BLaER1 treated with 17β-estradiol and CSF1 and Interleukin-3, amounts not matched to agents 10 nM and 100 nM (cell line): ENCODE measurements at regions not wholly inside any gene's neighbourhood (a gene's known extent, or its start where the extent isn't known, plus 50 kb on each side); places are given as distances from the start of the nearest gene placed in this dataset.
"Not testable (repeated sequence)": the region's sequence is repeated elsewhere in the genome, so short reads cannot be mapped to it uniquely, and the experiment has no call there.

Experiments
- H3K27ac ChIP-seq, 11 experiments: shearing (Covaris generic); formaldehyde crosslinking; 2 replicates each; pipeline ENCODE4 v1.8.1; 2022
- H3K27me3 ChIP-seq, 11 experiments: shearing (Covaris generic); formaldehyde crosslinking; 2 replicates each; pipeline ENCODE4 v1.8.1; 2022
- H3K36me3 ChIP-seq, 11 experiments: shearing (Covaris generic); formaldehyde crosslinking; 2 replicates each; pipeline ENCODE4 v1.8.1; 2022
- H3K4me1 ChIP-seq, 10 experiments: shearing (Covaris generic); formaldehyde crosslinking; 2 replicates each; pipeline ENCODE4 v1.8.1; 2022
- H3K4me2 ChIP-seq, 11 experiments: shearing (Covaris generic); formaldehyde crosslinking; 2 replicates each; pipeline ENCODE4 v1.8.1; 2022
- H3K4me3 ChIP-seq, 10 experiments: shearing (Covaris generic); formaldehyde crosslinking; 2 replicates each; pipeline ENCODE4 v1.8.1; 2022
- H3K9ac ChIP-seq, 11 experiments: shearing (Covaris generic); formaldehyde crosslinking; 2 replicates each; pipeline ENCODE4 v1.8.1; 2022
- H3K9me3 ChIP-seq, 11 experiments: shearing (Covaris generic); formaldehyde crosslinking; replicated peaks in 1 of 11; 2 replicates each; pipeline ENCODE4 v1.8.1; 2022
- H4K20me1 ChIP-seq, 11 experiments: shearing (Covaris generic); formaldehyde crosslinking; 2 replicates each; pipeline ENCODE4 v1.8.1; 2022
- Cebpa-rat ChIP-seq, 11 experiments: shearing (Covaris generic); IDR thresholded peaks; 2 replicates each; pipeline ENCODE4 v1.8.1; 2022

DNA sequence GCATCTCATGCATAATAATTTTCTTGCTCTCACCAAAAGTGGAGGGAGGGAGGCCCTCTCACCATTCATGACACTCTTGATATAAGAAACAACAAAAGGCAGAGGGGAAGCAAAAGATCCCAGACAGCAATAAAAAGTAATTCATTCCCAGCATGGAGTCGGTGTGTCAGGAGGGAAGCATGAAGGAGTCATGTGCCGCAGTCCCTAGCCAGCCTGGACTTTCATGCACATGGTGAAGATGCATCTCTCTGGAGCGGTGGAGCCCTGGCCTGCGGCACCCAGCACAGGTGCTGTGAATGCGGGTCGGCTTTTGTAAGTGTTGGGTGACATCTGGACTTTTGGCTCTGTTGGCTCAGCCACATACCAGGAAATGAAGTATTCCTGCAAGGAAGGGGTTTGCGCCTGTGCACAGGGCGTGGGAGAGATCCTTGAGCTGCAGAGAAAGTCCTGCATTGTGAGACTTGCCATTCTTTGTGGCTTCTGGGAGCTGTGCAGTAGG, 119.4 kb downstream of the COPS8 start:
- Histone ChIP-seq H3K27ac (no peak overlapping the region), H3K4me3 (no peak overlapping the region), H3K9ac (no peak overlapping the region), H4K20me1 (no peaks in the 10 kb centered on the region), H3K27me3 (no peaks in the 10 kb centered on the region), H3K4me2 (no peak overlapping the region), H3K36me3 (no peaks in the 10 kb centered on the region), H3K9me3 (peaks cover 4 to 12% (median 7%) of the 10 kb centered on the region in 11 experiments; a peak in 19 of 22 replicates), H3K4me1 (peaks cover 0 to 42% (median 0%) of the 10 kb centered on the region in 10 experiments; a peak in 7 of 20 replicates)
- TF ChIP-seq Cebpa-rat (IDR thresholded peaks at IDR 0.05) = no peak

DNA sequence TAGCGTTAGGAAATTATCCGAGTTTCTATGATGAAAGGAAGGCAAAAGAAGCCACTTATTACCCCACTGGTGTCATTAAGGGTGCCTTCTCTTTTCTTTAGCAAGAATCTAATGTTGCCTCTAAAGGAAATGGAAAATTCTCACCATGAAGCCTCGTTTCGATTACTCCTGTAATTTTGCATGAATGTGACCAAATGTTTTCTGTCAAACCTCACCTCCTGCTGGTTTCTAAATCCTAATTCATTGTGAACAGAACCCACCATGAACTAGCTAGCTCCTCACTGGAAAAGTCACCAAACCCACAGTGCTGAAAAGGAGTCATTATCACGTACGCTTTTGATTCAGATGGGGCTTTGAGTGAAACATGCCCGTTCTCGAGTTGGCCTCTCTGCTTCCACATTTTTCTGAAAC, 119.9 kb downstream of the COPS8 start:
- H3K4me2 ChIP-seq = no peak overlapping the region
- H3K4me3 ChIP-seq = no peak overlapping the region
- peaks cover 0 to 39% (median 0%) of the 10 kb centered on the region in 10 experiments; a peak in 7 of 20 replicates for H3K4me1 ChIP-seq
- no peaks in the 10 kb centered on the region for H3K36me3 ChIP-seq
- H4K20me1 ChIP-seq = no peaks in the 10 kb centered on the region
- peaks cover 0 to 7% (median 2%) of the 10 kb centered on the region in 11 experiments; a peak in 15 of 22 replicates for H3K9me3 ChIP-seq
- H3K9ac ChIP-seq = no peak overlapping the region
- H3K27ac ChIP-seq = no peak overlapping the region
- TF ChIP-seq Cebpa-rat (IDR thresholded peaks at IDR 0.05) = no peak
- H3K27me3 ChIP-seq = no peaks in the 10 kb centered on the region

DNA sequence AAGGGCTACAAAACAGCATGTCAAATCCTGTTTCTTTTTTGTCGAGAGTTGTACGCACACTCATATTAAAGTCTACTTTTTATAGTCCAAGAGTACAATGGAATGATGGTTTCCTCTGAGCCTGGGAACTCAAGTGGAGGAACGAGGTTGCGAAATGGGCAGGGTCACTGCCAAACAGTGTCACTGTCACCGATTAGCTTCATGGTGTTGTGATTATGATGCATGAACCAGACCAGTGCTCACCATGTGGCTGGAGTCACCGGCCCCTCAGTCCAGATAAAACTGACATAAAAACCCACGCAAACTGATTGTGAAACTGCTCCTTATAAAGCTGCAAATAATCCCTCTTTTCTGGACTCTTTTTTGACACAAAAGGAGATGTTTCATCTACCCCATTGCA, 122.0 kb downstream of the COPS8 start:
- peaks cover 0 to 10% (median 0%) of the 10 kb centered on the region in 11 experiments; a peak in 3 of 22 replicates for H3K9me3 ChIP-seq
- no peak overlapping the region for H3K9ac ChIP-seq
- H3K36me3 ChIP-seq = no peaks in the 10 kb centered on the region
- peak in 1 of 11 experiments; percentile 47; a peak in 1 of 22 replicates for TF ChIP-seq Cebpa-rat (IDR thresholded peaks at IDR 0.05)
- peaks cover 0 to 18% (median 0%) of the 10 kb centered on the region in 10 experiments; a peak in 7 of 20 replicates for H3K4me1 ChIP-seq
- no peaks in the 10 kb centered on the region for H3K27me3 ChIP-seq
- no peak overlapping the region for H3K4me3 ChIP-seq
- H3K4me2 ChIP-seq = peak overlapping the region in 2 of 11 experiments; percentile 2 to 9; a peak in 2 of 22 replicates
- no peak overlapping the region for H3K27ac ChIP-seq
- no peaks in the 10 kb centered on the region for H4K20me1 ChIP-seq

DNA sequence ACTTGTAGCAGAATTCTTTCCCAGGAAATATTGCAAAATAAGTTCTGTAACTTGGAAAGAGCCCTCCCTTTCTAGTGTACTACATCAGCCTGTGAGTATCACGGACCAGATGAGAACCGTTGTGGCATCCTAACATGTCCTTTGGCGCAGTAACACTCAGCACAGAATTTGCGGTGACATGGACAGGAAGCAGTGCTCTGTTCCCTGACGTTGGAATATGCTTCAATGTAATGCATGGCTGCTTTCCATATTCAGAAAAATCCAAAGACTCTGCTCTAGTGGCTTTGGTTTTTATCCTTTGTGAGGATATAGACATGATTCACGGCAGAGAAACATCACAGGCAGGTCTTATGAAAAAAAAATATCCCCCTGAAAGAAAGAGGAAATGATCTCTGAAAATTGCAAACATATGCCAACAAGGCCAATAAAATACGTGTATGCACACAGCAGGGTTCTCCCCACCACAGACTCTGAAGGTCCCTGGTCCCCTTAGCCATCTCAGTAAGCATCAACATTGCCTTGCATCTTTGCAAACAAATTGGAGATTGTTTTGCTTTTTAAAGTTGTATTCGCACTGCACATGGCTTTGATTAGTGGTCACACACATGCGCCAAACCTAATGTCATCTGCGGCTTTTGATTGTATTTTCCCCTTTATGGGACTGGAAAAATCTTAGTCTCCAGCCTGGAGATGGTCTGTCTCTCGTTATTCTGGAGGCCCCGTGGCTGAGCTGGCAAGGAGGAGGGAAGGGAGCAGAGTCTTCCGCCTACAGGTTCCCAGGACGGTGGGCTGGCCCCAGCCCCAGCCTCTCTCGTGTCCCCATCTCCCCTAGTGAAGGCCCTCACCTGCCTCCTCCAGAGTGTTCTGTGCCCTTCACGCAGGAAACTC, 122.9 kb downstream of the COPS8 start:
- no peak overlapping the region for H3K9ac ChIP-seq
- H3K36me3 ChIP-seq = no peaks in the 10 kb centered on the region
- H4K20me1 ChIP-seq = no peaks in the 10 kb centered on the region
- TF ChIP-seq Cebpa-rat (IDR thresholded peaks at IDR 0.05) = no peak
- H3K4me1 ChIP-seq = peaks cover 0 to 9% (median 0%) of the 10 kb centered on the region in 10 experiments; a peak in 5 of 20 replicates
- no peak overlapping the region for H3K4me2 ChIP-seq
- no peak overlapping the region for H3K27ac ChIP-seq
- H3K27me3 ChIP-seq = no peaks in the 10 kb centered on the region
- H3K9me3 ChIP-seq = peaks cover 0 to 13% (median 0%) of the 10 kb centered on the region in 11 experiments; a peak in 3 of 22 replicates
- no peak overlapping the region for H3K4me3 ChIP-seq

DNA sequence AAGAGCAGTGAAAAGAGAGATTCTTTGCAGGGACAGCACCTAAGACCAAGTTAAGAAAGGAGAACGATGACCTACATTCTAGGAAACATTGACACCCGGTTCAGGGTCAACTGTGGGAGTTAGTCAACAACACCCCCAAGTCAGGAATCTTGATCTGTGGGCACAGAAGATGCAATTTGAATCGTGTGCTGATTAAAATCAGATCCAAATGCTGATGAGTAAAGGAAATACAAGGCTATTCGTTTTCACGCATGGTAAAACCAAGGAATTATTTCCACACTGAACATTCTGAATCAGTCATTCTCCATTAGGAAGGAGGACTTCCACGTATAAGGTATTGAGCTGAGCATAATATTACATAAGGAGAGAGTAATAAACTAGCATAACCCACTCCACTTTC, 124.2 kb downstream of the COPS8 start:
- no peaks in the 10 kb centered on the region for H4K20me1 ChIP-seq

DNA sequence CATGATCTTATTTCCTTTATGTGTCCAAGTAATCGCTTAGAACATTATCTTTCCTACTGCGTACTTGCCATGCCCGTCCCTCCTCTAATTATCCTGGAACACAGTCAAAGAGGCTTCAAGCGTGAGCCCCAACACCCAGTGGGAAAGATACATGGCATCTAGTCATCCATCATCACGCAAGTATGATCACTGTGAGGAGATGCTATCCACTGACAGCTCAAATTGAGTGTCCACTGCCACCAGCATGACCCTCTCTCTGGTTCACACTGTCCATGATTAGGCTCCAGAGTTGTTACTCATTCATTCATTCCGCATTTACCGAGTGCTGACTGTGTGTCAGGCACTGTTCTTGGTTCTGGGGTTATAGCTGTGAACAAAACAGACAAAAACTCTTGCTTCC, 124.6 kb downstream of the COPS8 start:
- H3K4me2 ChIP-seq = no peak overlapping the region
- no peak overlapping the region for H3K27ac ChIP-seq
- TF ChIP-seq Cebpa-rat (IDR thresholded peaks at IDR 0.05) = no peak
- H3K27me3 ChIP-seq = no peaks in the 10 kb centered on the region
- no peaks in the 10 kb centered on the region for H4K20me1 ChIP-seq
- H3K4me3 ChIP-seq = no peak overlapping the region
- no peak overlapping the region for H3K9ac ChIP-seq
- H3K9me3 ChIP-seq = peaks cover 0 to 13% (median 0%) of the 10 kb centered on the region in 11 experiments; a peak in 3 of 22 replicates
- peaks cover 0 to 9% (median 0%) of the 10 kb centered on the region in 10 experiments; a peak in 3 of 20 replicates for H3K4me1 ChIP-seq
- no peaks in the 10 kb centered on the region for H3K36me3 ChIP-seq

More for the DNA sequence above, 124.2 kb downstream of the COPS8 start:
- no peak overlapping the region for H3K4me3 ChIP-seq
- TF ChIP-seq Cebpa-rat (IDR thresholded peaks at IDR 0.05) = no peak
- peaks cover 0 to 9% (median 0%) of the 10 kb centered on the region in 10 experiments; a peak in 3 of 20 replicates for H3K4me1 ChIP-seq
- H3K9me3 ChIP-seq = peaks cover 0 to 13% (median 0%) of the 10 kb centered on the region in 11 experiments; a peak in 3 of 22 replicates
- H3K27me3 ChIP-seq = no peaks in the 10 kb centered on the region
- no peaks in the 10 kb centered on the region for H3K36me3 ChIP-seq
- no peak overlapping the region for H3K4me2 ChIP-seq
- H3K27ac ChIP-seq = no peak overlapping the region
- H3K9ac ChIP-seq = no peak overlapping the region

DNA sequence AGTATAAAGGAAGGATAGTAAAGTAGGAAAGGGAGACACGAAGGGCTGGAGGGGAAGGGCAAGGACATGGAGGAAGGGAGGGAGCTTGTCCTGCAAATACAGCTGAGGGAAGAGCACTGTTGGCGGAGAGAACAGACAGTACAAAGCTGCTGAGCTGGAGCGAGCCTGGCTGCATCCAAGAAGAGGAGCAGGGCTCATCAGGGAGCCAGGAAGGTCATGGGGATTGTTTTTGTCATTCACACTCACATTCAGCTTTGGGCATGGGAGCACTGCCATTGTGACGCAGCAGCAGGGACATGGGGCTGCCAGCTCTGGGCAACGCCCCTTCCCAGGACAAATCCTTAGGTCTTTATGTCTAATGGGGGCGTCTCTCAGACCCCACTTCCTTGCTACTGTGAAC, 125.1 kb downstream of the COPS8 start:
- Histone ChIP-seq H3K27ac (no peak overlapping the region), H3K4me2 (no peak overlapping the region), H3K36me3 (no peaks in the 10 kb centered on the region), H3K9ac (no peak overlapping the region), H3K4me1 (peaks cover 0 to 9% (median 0%) of the 10 kb centered on the region in 10 experiments; a peak in 3 of 20 replicates), H4K20me1 (no peaks in the 10 kb centered on the region), H3K4me3 (no peak overlapping the region), H3K27me3 (no peaks in the 10 kb centered on the region), H3K9me3 (peaks cover 0 to 13% (median 0%) of the 10 kb centered on the region in 11 experiments; a peak in 3 of 22 replicates)
- TF ChIP-seq Cebpa-rat (IDR thresholded peaks at IDR 0.05) = no peak

DNA sequence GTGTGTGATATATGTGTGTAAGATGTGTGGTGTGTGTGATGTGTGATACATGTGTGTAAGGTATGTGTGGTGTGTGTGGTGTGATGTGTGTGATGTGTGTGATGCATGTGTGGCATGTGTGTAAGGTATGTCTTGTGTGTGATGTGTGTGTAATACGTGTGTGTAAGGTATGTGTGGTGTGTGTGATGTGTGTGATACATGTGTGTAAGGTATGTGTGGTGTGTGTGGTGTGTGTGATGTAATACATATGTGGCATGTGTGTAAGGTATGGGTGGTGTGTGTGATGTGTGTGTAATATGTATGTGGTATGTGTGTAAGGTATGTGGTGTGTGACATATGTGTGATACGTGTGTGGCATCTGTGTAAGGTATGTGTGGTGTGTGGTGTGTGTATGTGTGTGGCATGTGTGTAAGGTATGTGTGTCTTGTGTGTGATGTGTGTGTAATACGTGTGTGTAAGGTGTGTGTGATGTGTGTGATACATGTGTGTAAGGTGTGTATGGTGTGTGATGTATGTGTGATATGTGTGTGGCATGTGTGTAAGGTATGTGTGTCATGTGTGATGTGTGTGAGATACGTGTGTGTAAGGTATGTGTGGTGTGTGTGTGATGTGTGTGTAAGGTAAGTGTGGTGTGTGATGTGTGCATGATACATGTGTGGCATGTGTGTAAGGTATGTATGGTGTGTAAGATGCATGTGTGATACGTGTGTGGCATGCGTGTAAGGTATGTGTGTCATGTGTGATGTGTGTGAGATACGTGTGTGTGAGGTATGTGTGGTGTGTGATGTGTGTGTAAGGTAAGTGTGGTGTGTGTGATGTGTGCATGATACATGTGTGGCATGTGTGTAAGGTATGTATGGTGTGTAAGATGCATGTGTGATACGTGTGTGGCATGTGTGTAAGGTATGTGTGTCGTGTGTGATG, 126.9 kb downstream of the COPS8 start:
- not testable (repeated sequence) for H3K36me3 ChIP-seq, H3K27ac ChIP-seq, H3K4me2 ChIP-seq, H3K9ac ChIP-seq, H3K27me3 ChIP-seq, H4K20me1 ChIP-seq, H3K4me3 ChIP-seq, H3K4me1 ChIP-seq
- peaks cover 3 to 26% (median 12%) of the 10 kb centered on the region in 11 experiments; a peak in 17 of 22 replicates for H3K9me3 ChIP-seq
